Activated CD4-positive, alpha-beta memory T cell treated with anti-CD3 and anti-CD28 coated beads for 36 hours (primary cell): ENCODE measurements at regions not wholly inside any gene's neighbourhood (a gene's known extent, or its start where the extent isn't known, plus 50 kb on each side); places are given as distances from the start of the nearest gene placed in this dataset.
"Not testable (repeated sequence)": the region's sequence is repeated elsewhere in the genome, so short reads cannot be mapped to it uniquely, and the experiment has no call there.

Experiments
- CTCF ChIA-PET: fragments of 350-600 bp; sonication (Branson Sonifier 250); formaldehyde crosslinking; loops from one replicate; lab custom pipeline; 2021; ENCODE audit warnings: antibody characterized with exemption, inconsistent platforms; lab: Charles Lee
- POLR2A ChIA-PET: fragments of 350-600 bp; sonication (Branson Sonifier 250); formaldehyde crosslinking; loops from one replicate; lab custom pipeline; 2021; ENCODE audit warnings: antibody characterized with exemption; lab: Charles Lee
- DNase-seq: peaks from one replicate; pipeline ENCODE4 v3.0.0-alpha.2; 2020
- H3K27ac Mint-ChIP-seq: one replicate; pipeline ENCODE4 v1.8.0; 2021; ENCODE audit warnings: mixed read lengths
- H3K27me3 Mint-ChIP-seq: one replicate; pipeline ENCODE4 v1.8.0; 2021; ENCODE audit warnings: mixed read lengths
- H3K36me3 Mint-ChIP-seq: one replicate; pipeline ENCODE4 v1.8.0; 2021; ENCODE audit warnings: mixed read lengths
- H3K4me1 Mint-ChIP-seq: one replicate; pipeline ENCODE4 v1.8.0; 2021; ENCODE audit warnings: low read depth, mixed read lengths
- H3K4me3 Mint-ChIP-seq: one replicate; pipeline ENCODE4 v1.8.0; 2021; ENCODE audit warnings: mild to moderate bottlenecking, mixed read lengths
- H3K9me3 Mint-ChIP-seq: one replicate; pipeline ENCODE4 v1.8.0; 2021; ENCODE audit warnings: mixed read lengths
- intact Hi-C: fragments of 100-400 bp; cut with micrococcal nuclease; formaldehyde crosslinking; loops from one replicate; pipeline ENCODE4 v1.15.1; 2023

- not testable (repeated sequence) for DNase-seq
Measured at GRCh38 chr2:89828961-89829631, 1137.6 kb downstream of the RPIA start.

GRCh38 chr2:89829828-89830227 lies 1138.4 kb downstream of the RPIA start:
- ChIA-PET CTCF (no interaction called here), POLR2A (no interaction called here)
- H3K27me3 Mint-ChIP-seq = no peaks in the 10 kb centered on the region
- no peak overlapping the region for H3K27ac Mint-ChIP-seq
- H3K4me3 Mint-ChIP-seq = no peak overlapping the region
- peaks cover 14% of the 10 kb centered on the region for H3K9me3 Mint-ChIP-seq
- DNase-seq = no peak
- H3K4me1 Mint-ChIP-seq = no peaks in the 10 kb centered on the region
- intact Hi-C loops = no loop called here
- peaks cover 23% of the 10 kb centered on the region for H3K36me3 Mint-ChIP-seq

More at GRCh38 chr2:89828961-89829631, 1137.6 kb downstream of the RPIA start:
- intact Hi-C loops, H3K4me1 Mint-ChIP-seq, H3K27ac Mint-ChIP-seq, POLR2A ChIA-PET, H3K4me3 Mint-ChIP-seq, CTCF ChIA-PET, H3K27me3 Mint-ChIP-seq: not testable (repeated sequence)
- peaks cover 23% of the 10 kb centered on the region for H3K36me3 Mint-ChIP-seq
- H3K9me3 Mint-ChIP-seq = peaks cover 13% of the 10 kb centered on the region

- peaks cover 23% of the 10 kb centered on the region for H3K36me3 Mint-ChIP-seq
- H3K27me3 Mint-ChIP-seq, H3K4me3 Mint-ChIP-seq, DNase-seq, POLR2A ChIA-PET, H3K4me1 Mint-ChIP-seq, CTCF ChIA-PET, intact Hi-C loops, H3K27ac Mint-ChIP-seq: not testable (repeated sequence)
- H3K9me3 Mint-ChIP-seq = peaks cover 13% of the 10 kb centered on the region
Measured at GRCh38 chr2:89830341-89831218, 1139.1 kb downstream of the RPIA start.

- POLR2A ChIA-PET = no interaction called here
- intact Hi-C loops = no loop called here
- Mint-ChIP-seq H3K4me3 (no peak overlapping the region), H3K27me3 (no peaks in the 10 kb centered on the region), H3K9me3 (peaks cover 24% of the 10 kb centered on the region), H3K4me1 (no peaks in the 10 kb centered on the region), H3K27ac (no peak overlapping the region), H3K36me3 (peaks cover 23% of the 10 kb centered on the region)
- CTCF ChIA-PET = no interaction called here
- no peak for DNase-seq
Measured at GRCh38 chr2:89831641-89832498, 1140.4 kb downstream of the RPIA start.

- ChIA-PET POLR2A (no interaction called here), CTCF (no interaction called here)
- no peak overlapping the region for H3K27ac Mint-ChIP-seq
- H3K4me1 Mint-ChIP-seq = no peaks in the 10 kb centered on the region
- intact Hi-C loops = no loop called here
- peaks cover 26% of the 10 kb centered on the region for H3K9me3 Mint-ChIP-seq
- H3K36me3 Mint-ChIP-seq = peaks cover 23% of the 10 kb centered on the region
- DNase-seq = no peak
- no peaks in the 10 kb centered on the region for H3K27me3 Mint-ChIP-seq
- H3K4me3 Mint-ChIP-seq = no peak overlapping the region
Measured at GRCh38 chr2:89833116-89833779, 1141.8 kb downstream of the RPIA start.

GRCh38 chr2:89833780-89834117 lies 1142.3 kb downstream of the RPIA start:
- H3K27ac Mint-ChIP-seq = no peak overlapping the region
- H3K4me3 Mint-ChIP-seq = no peak overlapping the region
- peaks cover 26% of the 10 kb centered on the region for H3K9me3 Mint-ChIP-seq
- POLR2A ChIA-PET = no interaction called here
- peaks cover 23% of the 10 kb centered on the region for H3K36me3 Mint-ChIP-seq
- intact Hi-C loops = no loop called here
- CTCF ChIA-PET = no interaction called here
- no peak for DNase-seq
- H3K4me1 Mint-ChIP-seq = no peaks in the 10 kb centered on the region
- no peaks in the 10 kb centered on the region for H3K27me3 Mint-ChIP-seq

DNA sequence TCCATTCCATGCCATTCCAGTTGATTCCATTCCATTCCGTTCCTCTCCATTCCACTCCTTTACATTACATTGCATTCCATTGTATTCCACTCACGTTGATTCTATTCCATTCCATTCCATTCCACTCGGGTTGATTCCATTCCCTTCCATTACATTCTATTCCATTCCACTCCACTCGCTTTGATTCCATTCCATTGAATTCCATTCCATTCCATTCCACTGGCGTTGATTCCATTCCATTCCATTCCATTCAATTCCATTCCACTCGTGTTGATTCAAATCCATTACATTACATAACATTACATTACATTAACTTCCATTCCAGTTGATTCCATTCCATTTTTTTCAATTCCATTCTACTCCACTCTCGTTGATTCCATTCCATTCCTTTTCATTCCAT lies 1142.8 kb downstream of the RPIA start:
- POLR2A ChIA-PET = no interaction called here
- CTCF ChIA-PET = no interaction called here

DNA sequence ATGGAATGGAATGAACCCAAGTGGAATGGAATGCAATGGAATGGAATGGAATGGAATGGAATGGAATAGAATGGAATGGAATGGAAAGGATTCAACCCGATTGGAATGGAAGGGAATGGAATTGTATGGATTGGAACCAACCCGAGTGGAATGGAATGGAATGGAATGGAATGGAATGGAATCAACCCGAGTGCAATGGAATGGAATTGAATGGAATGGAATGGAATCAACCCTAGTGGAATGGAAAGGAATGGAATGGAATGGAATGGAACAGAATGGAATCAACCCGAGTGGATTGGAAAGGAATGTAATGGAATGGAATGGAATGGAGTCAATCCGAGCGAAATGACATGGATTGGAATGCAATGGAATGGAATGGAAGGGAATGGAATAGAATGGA lies 1144.9 kb downstream of the RPIA start:
- Mint-ChIP-seq H3K36me3 (peaks cover 18% of the 10 kb centered on the region), H3K9me3 (peaks cover 31% of the 10 kb centered on the region)
- intact Hi-C loops, H3K4me1 Mint-ChIP-seq, POLR2A ChIA-PET, H3K27me3 Mint-ChIP-seq, H3K27ac Mint-ChIP-seq, CTCF ChIA-PET, DNase-seq, H3K4me3 Mint-ChIP-seq: not testable (repeated sequence)

More for the DNA sequence above, 1142.8 kb downstream of the RPIA start:
- Mint-ChIP-seq H3K27ac (no peak overlapping the region), H3K36me3 (peaks cover 19% of the 10 kb centered on the region), H3K27me3 (no peaks in the 10 kb centered on the region), H3K4me1 (no peaks in the 10 kb centered on the region), H3K9me3 (peaks cover 26% of the 10 kb centered on the region), H3K4me3 (no peak overlapping the region)
- no peak for DNase-seq
- intact Hi-C loops = no loop called here

GRCh38 chr2:89837962-89838625 lies 1146.6 kb downstream of the RPIA start:
- Mint-ChIP-seq H3K4me1 (no peaks in the 10 kb centered on the region), H3K36me3 (peaks cover 17% of the 10 kb centered on the region), H3K27me3 (no peaks in the 10 kb centered on the region), H3K27ac (no peak overlapping the region), H3K4me3 (no peak overlapping the region), H3K9me3 (peaks cover 39% of the 10 kb centered on the region)
- DNase-seq = no peak
- intact Hi-C loops = no loop called here
- POLR2A ChIA-PET = no interaction called here
- CTCF ChIA-PET = no interaction called here

DNA sequence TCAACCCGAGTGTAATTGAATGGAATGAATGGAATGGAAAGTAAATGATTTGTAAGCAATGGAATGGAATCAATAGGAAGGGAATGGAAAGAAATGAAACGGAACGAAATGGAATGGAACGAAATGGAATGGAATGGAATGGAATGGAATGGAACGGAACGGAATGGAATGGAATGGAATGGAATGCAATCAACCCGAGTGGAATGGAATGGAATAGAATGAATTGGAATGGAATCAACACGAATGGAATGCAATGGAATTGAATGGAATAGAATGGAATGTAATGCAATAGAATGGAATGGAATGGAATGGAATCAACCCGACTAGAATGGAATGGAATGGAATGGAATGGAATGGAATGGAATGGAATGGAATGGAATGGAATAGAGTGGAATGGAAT lies 1148.7 kb downstream of the RPIA start:
- H3K4me3 Mint-ChIP-seq, POLR2A ChIA-PET, DNase-seq, H3K27ac Mint-ChIP-seq, intact Hi-C loops, CTCF ChIA-PET, H3K4me1 Mint-ChIP-seq, H3K27me3 Mint-ChIP-seq: not testable (repeated sequence)
- peaks cover 16% of the 10 kb centered on the region for H3K36me3 Mint-ChIP-seq
- peaks cover 30% of the 10 kb centered on the region for H3K9me3 Mint-ChIP-seq

GRCh38 chr2:89840781-89841475 lies 1149.5 kb downstream of the RPIA start:
- Mint-ChIP-seq H3K9me3 (peaks cover 23% of the 10 kb centered on the region), H3K36me3 (peaks cover 16% of the 10 kb centered on the region)
- intact Hi-C loops, H3K4me3 Mint-ChIP-seq, CTCF ChIA-PET, H3K27ac Mint-ChIP-seq, DNase-seq, H3K4me1 Mint-ChIP-seq, H3K27me3 Mint-ChIP-seq, POLR2A ChIA-PET: not testable (repeated sequence)
